Fibroblast of gingiva (primary cell): ENCODE measurements at regions not wholly inside any gene's neighbourhood (a gene's known extent, or its start where the extent isn't known, plus 50 kb on each side); places are given as distances from the start of the nearest gene placed in this dataset.
"Not testable (repeated sequence)": the region's sequence is repeated elsewhere in the genome, so short reads cannot be mapped to it uniquely, and the experiment has no call there.

Experiments
- DNase-seq: peaks from one replicate; pipeline ENCODE4 v3.0.0-alpha.2; 2011; ENCODE audit warnings: low read depth

- no peak for DNase-seq
Observed at GRCh38 chrX:121298499-121298898, 251.1 kb downstream of the GLUD2 start.

- no peak for DNase-seq
Observed at GRCh38 chrX:121301356-121301755, 253.9 kb downstream of the GLUD2 start.

GRCh38 chrX:121301822-121302221 is 254.4 kb downstream of the GLUD2 start:
- no peak for DNase-seq

GRCh38 chrX:121307449-121307848 is 260.0 kb downstream of the GLUD2 start:
- DNase-seq: peak; percentile 60

DNA sequence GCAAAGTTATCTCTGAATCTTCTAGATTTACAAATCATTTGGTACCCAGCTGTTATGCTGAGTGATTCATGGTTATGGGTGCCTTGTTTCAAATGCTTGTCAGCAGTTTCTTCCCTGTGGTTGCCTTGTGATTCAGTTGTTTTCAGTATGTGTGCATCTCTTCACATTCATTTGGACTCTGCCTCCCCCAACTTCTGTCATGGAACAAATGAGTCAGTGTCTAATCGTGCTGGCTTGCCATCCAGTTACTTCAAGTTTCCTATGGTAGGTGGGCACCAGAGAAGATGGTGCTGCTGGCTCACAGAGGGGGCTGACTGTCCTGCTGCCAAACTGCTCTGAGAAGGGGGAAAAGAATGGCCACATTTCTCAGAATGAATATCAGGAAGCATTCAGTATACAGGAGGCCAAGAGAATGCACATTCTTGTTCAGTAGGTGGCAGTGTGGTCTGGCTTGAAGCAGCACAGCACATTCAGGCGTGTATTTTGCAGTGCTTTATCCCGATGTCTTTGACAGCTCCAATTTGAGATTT is 260.9 kb downstream of the GLUD2 start:
- peak; percentile 88 for DNase-seq

- no peak for DNase-seq
Observed at GRCh38 chrX:121310820-121311219, 263.4 kb downstream of the GLUD2 start.

DNA sequence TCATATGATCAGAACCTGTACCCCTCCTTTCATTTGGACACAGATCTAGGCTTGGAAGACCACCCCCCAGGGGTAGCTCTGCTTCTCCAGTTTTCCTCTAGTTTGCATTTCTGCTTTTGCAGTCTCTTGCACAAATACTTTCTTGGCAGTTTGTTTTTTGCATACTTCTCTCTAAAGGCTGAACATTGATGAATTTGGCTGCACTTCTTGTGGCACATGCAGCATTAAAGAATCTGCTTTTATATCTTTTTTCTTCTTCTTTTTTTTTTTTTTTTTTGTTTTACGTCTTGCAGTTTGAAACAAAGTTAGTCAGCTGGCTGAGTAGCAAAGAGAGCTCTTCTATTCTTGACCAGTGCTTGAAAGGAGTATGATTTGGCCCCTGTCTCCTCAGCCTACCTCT is 273.0 kb downstream of the GLUD2 start:
- DNase-seq: no peak

- DNase-seq: no peak
Observed at GRCh38 chrX:121322159-121322558, 274.7 kb downstream of the GLUD2 start.

DNA sequence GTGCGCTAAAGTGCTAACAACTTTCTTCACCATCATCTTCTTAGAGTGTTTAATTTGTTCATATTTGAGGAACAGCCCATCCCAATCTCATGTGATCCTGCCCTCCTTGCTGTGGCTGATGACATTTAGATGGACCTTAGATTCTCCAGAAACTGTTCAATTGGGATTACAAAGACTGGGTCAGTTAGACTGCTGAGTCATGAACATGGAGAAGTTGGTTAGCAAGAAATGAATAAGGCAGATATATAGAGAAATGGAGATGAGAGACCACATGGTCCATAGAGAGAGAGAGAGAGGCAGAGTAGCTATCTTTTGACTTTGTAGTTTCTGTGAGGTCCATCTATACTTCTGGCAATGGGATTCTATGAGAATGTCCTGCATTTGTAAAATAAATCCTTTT is 275.9 kb downstream of the GLUD2 start:
- no peak for DNase-seq

GRCh38 chrX:121333942-121334341 is 286.5 kb downstream of the GLUD2 start:
- DNase-seq: no peak

GRCh38 chrX:121336831-121337421 is 289.5 kb downstream of the GLUD2 start:
- no peak for DNase-seq

DNA sequence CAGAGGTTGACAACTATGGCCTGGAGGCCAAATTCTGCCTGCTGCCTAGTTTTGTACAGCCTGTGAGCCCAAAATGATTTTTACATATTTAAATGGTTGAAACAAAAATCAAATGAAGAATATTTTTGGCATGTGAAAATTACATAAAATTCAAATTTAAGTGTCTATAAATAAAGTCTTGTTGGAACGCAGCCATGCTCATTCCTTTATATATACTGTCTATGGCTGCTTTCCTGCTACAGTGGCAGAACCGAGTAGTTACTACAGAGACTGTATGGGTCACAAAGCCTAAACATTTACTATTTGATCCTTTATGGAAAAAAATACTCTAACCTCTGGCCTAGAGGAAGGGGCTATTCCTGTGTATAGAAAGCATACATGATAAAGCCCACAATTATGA is 290.4 kb downstream of the GLUD2 start:
- no peak for DNase-seq

DNA sequence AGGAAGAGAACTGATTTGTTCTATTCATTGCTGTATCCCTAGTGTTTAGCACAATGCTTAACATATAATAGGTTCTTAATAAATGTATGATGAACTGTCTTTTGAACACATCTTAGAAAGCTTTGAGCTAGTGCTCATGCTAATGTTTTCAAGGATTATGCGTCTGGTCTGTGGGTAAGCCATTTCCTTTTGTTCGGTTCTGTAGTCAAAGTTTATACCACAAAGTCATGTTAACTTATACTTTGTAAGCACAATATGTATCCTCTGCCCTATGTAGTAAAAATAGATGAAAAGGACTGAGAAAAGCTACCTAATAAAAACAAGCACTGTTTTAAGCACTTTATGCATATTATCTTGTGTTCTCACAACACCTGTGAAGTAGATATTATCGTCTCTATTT is 301.9 kb downstream of the GLUD2 start:
- DNase-seq: no peak

DNA sequence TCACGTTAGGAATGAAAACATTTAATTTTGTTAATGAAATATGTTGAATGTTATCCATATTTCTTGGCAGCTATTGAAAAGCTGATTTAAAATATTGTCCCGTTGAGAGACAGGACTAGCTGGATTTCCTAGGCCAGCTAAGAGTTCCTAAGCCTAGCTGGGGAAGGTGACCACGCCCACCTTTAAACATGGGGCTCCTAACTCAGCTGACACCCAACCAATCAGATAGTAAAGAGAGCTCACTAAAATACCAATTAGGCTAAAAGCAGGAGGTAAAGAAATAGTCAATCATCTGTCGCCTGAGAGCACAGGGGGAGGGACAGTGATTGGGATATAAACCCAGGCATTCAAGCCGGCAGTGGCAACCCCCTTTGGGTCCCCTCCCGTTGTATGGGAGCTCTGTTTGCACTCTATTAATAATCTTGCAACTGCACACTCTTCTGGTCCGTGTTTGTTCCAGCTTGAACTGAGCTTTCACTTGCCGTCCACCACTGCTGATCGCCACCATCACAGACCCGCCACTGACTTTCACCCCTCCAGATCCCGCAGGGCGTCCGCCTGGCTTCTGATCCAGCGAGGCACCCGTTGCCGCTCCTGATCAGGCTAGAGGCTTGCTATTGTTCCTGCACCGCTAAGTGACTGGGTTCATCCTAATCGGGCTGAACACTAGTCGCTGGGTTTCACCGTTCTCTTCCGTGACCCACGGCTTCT is 308.9 kb downstream of the GLUD2 start:
- DNase-seq: no peak

DNA sequence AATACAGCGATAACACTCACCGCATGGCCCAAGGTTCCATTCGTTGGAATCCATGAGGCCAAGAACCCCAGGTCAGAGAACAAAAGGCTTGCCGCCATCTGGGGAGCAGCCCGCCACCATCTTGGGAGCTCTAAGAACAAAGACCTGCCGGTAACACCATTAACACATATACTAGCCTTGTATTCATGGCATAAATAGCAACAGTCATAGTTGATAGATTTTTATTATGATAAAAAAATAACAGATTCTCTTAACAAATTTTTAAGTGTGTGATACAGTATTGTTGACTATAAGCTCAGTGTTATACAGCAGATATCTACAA is 309.4 kb downstream of the GLUD2 start:
- DNase-seq: no peak

GRCh38 chrX:121360280-121360679 is 312.9 kb downstream of the GLUD2 start:
- DNase-seq: no peak

DNA sequence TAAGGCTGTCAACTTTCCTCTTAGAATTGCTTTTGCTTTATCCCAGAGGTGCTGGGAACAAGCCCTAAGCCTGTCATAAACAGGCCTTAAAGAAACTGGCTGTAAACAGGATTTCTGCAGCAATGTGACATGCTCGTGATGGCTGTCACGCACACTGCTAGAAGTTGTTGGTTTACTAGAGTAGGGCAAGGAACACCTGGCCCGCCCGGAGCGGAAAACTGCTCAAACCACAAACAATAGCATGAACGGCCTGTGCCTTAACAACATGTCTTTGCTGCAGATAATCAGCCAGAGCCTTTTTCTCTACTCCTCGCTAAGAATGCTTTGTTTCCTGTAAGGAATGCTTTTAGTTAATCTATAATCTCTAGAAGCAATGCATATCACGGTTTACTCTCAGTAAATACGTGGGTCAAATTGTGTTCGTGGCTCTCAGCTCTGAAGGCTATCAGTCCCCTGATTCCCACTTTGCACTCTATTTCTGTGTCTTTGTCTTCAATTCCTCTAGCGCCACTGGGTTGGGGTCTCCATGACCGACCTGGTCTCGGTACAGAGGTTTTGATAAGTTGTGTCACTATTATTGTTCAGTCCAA is 318.3 kb downstream of the GLUD2 start:
- no peak for DNase-seq

DNA sequence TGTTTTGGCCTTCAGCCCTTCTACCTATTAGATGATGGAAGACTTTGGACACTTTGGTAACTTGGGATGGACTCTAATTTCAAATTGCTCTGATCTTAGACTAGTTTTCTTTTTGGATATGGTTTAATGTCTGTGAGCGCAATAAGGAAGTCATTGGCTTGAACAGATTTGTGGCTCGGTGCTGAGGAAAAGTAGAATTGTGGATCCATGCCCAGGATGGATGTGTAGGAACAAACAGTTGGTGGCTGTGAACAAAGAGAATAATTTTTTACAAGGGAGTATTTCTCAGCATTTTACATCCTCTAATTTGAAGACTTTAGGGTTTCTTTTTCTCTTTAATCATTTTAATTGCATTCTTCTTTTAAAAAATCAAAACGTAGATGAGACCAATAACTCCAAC is 327.1 kb downstream of the GLUD2 start:
- DNase-seq: no peak

DNA sequence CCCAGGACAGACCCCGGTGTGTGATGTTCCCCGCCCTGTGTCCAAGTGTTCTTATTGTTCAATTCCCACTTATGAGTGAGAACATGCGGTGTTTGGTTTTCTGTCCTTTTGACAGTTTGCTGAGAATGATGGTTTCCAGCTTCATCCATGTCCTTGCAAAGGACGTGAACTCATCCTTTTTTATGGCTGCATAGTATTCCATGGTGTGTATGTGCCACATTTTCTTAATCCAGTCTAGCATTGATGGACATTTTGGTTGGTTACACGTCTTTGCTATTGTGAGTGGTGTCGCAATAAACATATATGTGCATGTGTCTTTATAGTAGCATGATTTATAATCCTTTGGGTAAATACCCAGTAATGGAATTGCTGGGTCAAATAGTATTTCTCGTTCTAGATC is 334.5 kb downstream of the GLUD2 start:
- DNase-seq: not testable (repeated sequence)

DNA sequence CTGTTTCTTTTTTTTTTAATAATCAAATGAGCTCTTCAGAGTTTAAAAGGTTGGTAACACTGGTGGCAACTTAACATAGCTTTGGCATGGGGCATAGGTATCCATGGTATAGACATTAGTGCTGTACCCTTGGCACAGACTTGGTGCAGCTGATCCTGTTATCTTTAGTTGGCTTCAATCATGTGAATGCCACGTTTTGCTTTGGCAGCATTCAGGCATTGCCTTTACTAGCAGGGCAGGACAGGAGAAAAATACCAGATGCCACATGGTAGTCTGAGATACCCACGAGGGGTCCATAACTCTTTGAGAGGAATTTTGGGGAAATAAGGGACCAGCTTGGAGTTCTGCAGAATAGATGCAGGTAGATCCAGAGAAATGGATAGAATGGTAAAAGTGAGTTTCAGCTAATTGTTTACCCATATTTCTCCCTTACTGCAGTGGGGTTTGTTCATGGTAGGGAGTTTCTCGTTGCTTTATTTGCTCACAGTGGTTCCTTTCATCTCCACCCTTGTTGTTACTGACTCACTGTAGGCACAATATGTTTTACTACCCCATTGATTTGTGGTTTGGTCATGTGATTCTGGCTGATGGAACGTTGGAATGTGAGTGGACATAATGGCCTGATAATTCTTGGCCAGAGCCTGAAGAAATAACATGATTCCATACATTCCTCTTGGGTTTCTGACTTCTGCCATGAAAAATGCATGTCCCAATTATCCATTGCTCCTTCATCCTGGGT is 342.7 kb downstream of the GLUD2 start:
- DNase-seq: peak; percentile 0

DNA sequence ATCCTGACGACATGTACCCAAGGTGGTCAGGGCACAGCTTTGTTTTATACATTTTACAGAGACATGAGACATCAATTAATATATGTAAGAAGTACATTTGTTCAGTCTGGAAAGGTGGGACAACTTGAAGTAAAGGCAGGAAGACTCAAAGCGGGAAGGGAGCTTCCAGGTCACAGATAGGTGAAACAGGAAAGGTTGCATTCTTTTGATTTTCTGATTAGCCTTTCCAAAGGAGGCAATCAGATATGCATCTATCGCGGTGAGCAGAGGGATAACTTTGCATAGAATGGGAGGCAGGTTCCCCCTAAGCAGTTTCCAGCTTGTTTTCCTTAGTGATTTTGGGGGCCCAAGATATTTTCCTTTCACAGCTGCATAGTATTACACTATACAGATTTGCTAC is 358.4 kb downstream of the GLUD2 start:
- DNase-seq: no peak

DNA sequence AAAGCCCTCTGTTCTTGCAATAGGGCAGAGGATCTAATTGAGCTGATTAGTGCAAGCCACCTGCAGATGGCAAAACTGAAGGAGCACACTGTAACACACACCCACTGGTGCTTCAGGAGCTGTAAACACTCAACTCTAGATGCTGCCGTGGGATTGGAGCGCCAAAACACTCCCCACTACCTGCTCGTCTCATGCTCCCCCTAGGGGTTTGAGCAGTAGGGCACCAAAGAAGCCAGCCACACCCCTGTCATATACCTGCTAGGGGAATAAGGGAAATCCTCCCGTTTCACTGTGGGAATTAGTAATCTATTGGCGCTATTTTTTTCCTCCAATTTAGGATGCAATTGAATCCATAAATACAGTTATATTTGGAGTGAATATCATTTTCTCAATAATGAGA is 360.2 kb downstream of the GLUD2 start:
- no peak for DNase-seq

GRCh38 chrX:121431514-121431913 is 384.1 kb downstream of the GLUD2 start:
- not testable (repeated sequence) for DNase-seq
